SK-N-SH (cell line): ENCODE measurements at regions not wholly inside any gene's neighbourhood (a gene's known extent, or its start where the extent isn't known, plus 50 kb on each side); places are given as distances from the start of the nearest gene placed in this dataset.

ENCODE experiments used
- TF ChIP-seq, protein P1 (sequence below): fragments of 150-350 bp; IDR thresholded peaks from 2 replicates; pipeline ENCODE4 v1.6.1; 2016; ENCODE audit warnings: mild to moderate bottlenecking, low read depth, low read length
- TF ChIP-seq, protein P2 (sequence below): fragments of 200-600 bp; sonication (generic); IDR thresholded peaks from 2 replicates; pipeline ENCODE4 v1.6.1; 2017; ENCODE audit warnings: antibody characterized with exemption, mild to moderate bottlenecking, moderate library complexity
- TF ChIP-seq, protein P3 (sequence below): IDR thresholded peaks from 2 replicates; pipeline ENCODE4 v1.4.0; 2012; ENCODE audit warnings: low read depth

DNA sequence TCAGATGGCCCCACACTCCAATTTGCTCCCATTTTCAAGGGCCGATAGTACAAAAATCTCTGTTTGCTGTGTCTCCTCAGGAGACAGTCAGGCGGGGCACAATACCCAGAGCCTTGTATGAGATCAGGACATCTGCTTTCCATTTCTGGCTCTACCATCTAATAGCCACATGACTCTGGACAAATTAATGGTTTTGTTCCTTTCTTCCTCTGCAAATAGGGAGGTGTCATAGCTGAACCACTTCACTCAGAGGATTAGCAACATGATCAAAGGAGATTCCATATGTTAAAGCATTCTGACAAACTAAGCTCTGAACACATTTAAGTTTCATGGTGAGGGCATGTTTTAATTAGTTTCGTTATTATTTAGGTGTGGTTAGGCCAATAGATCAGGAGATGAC, 602.1 kb upstream of the SYT4 start:
- TF ChIP-seq, protein P1, sequence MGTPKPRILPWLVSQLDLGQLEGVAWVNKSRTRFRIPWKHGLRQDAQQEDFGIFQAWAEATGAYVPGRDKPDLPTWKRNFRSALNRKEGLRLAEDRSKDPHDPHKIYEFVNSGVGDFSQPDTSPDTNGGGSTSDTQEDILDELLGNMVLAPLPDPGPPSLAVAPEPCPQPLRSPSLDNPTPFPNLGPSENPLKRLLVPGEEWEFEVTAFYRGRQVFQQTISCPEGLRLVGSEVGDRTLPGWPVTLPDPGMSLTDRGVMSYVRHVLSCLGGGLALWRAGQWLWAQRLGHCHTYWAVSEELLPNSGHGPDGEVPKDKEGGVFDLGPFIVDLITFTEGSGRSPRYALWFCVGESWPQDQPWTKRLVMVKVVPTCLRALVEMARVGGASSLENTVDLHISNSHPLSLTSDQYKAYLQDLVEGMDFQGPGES = no peak
- TF ChIP-seq, protein P2, sequence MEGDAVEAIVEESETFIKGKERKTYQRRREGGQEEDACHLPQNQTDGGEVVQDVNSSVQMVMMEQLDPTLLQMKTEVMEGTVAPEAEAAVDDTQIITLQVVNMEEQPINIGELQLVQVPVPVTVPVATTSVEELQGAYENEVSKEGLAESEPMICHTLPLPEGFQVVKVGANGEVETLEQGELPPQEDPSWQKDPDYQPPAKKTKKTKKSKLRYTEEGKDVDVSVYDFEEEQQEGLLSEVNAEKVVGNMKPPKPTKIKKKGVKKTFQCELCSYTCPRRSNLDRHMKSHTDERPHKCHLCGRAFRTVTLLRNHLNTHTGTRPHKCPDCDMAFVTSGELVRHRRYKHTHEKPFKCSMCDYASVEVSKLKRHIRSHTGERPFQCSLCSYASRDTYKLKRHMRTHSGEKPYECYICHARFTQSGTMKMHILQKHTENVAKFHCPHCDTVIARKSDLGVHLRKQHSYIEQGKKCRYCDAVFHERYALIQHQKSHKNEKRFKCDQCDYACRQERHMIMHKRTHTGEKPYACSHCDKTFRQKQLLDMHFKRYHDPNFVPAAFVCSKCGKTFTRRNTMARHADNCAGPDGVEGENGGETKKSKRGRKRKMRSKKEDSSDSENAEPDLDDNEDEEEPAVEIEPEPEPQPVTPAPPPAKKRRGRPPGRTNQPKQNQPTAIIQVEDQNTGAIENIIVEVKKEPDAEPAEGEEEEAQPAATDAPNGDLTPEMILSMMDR = no peak
- TF ChIP-seq, protein P3, sequence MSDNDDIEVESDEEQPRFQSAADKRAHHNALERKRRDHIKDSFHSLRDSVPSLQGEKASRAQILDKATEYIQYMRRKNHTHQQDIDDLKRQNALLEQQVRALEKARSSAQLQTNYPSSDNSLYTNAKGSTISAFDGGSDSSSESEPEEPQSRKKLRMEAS = no peak
